ENCODE measurements at regions not wholly inside any gene's neighbourhood (a gene's known extent, or its start where the extent isn't known, plus 50 kb on each side); places are given as distances from the start of the nearest gene placed in this dataset.

DNA sequence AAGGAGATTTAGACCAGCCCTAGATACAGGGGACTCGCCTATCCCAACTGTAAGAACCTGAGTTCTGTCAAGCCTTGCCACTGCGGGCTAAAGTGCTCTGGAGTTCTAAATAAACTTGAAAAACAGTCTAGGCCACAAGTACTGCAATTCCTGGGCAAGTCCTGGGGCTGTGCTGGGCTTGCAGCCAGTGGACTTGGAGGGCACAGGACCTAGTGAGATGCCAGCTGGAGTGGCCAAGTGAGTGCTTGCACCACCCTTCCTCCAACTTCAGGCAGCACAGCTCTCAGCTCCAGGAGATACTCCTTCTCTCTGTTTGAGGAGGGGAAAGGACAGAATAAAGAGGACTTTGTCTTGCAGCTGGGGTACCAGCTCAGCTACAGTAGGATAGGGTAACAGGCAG, 307.6 kb upstream of the FBXO33 start:
- no peak for TF ChIP-seq POLR2A (IDR thresholded peaks at IDR 0.05)
- TF ChIP-seq, protein P1, sequence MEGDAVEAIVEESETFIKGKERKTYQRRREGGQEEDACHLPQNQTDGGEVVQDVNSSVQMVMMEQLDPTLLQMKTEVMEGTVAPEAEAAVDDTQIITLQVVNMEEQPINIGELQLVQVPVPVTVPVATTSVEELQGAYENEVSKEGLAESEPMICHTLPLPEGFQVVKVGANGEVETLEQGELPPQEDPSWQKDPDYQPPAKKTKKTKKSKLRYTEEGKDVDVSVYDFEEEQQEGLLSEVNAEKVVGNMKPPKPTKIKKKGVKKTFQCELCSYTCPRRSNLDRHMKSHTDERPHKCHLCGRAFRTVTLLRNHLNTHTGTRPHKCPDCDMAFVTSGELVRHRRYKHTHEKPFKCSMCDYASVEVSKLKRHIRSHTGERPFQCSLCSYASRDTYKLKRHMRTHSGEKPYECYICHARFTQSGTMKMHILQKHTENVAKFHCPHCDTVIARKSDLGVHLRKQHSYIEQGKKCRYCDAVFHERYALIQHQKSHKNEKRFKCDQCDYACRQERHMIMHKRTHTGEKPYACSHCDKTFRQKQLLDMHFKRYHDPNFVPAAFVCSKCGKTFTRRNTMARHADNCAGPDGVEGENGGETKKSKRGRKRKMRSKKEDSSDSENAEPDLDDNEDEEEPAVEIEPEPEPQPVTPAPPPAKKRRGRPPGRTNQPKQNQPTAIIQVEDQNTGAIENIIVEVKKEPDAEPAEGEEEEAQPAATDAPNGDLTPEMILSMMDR (IDR thresholded peaks at IDR 0.05), result no peak
